Ishikawa (cell line): ENCODE measurements at regions not wholly inside any gene's neighbourhood (a gene's known extent, or its start where the extent isn't known, plus 50 kb on each side); places are given as distances from the start of the nearest gene placed in this dataset.

ENCODE experiments used
- CEBPB ChIP-seq: IDR thresholded peaks from 2 replicates; pipeline ENCODE4 v1.6.1; 2012
- CREB1 ChIP-seq: IDR thresholded peaks from 2 replicates; pipeline ENCODE4 v1.6.1; 2012; ENCODE audit warnings: low read depth
- EGR1 ChIP-seq: IDR thresholded peaks from 2 replicates; pipeline ENCODE4 v1.6.1; 2012
- EP300 ChIP-seq: IDR thresholded peaks from 2 replicates; pipeline ENCODE4 v1.6.1; 2012; ENCODE audit warnings: borderline replicate concordance
- FOXM1 ChIP-seq: IDR thresholded peaks from 2 replicates; pipeline ENCODE4 v1.6.1; 2012; ENCODE audit warnings: low read depth, borderline replicate concordance
- RAD21 ChIP-seq: IDR thresholded peaks from 2 replicates; pipeline ENCODE4 v1.6.1; 2012; ENCODE audit warnings: low read depth
- TAF1 ChIP-seq: IDR thresholded peaks from 2 replicates; pipeline ENCODE4 v1.6.1; 2012; ENCODE audit warnings: low read depth, mild to moderate bottlenecking
- TEAD4 ChIP-seq: IDR thresholded peaks from 2 replicates; pipeline ENCODE4 v1.6.1; 2012
- YY1 ChIP-seq: IDR thresholded peaks from 2 replicates; pipeline ENCODE4 v1.6.1; 2012; ENCODE audit warnings: low read depth
- ZBTB7A ChIP-seq: IDR thresholded peaks from 2 replicates; pipeline ENCODE4 v1.6.1; 2012; ENCODE audit warnings: low read depth
- TF ChIP-seq, protein P1 (sequence below): IDR thresholded peaks from 2 replicates; pipeline ENCODE4 v1.6.1; 2012; ENCODE audit warnings: low read depth, mild to moderate bottlenecking
- TF ChIP-seq, protein P2 (sequence below): IDR thresholded peaks from 2 replicates; pipeline ENCODE4 v1.6.1; 2012
- TF ChIP-seq, protein P3 (sequence below): IDR thresholded peaks from 2 replicates; pipeline ENCODE4 v1.6.1; 2012

DNA sequence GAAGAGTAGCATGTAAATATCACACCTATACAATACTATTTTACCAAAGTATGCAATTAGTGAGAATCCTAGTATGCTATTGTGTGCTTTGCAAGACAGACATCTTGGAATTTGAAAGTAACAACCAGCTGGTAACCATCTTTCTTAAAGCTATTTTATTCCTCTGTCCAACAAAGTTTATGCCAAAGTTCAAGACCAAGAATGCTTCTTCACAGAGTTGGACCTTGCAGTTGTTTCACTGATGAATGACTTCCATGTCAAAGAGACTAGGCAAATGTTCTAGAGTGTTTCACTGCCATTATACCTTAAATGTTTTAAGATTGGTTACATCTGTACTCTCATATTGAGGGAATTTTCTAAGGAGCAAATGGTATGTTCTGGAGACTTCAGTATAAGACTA lies 215.2 kb upstream of the CRIM1 start:
- TF ChIP-seq TAF1 (no peak), EGR1 (no peak), EP300 (no peak), TEAD4 (no peak), RAD21 (no peak), YY1 (no peak), CEBPB (no peak), CREB1 (no peak), FOXM1 (no peak), ZBTB7A (no peak)
- TF ChIP-seq, protein P1, sequence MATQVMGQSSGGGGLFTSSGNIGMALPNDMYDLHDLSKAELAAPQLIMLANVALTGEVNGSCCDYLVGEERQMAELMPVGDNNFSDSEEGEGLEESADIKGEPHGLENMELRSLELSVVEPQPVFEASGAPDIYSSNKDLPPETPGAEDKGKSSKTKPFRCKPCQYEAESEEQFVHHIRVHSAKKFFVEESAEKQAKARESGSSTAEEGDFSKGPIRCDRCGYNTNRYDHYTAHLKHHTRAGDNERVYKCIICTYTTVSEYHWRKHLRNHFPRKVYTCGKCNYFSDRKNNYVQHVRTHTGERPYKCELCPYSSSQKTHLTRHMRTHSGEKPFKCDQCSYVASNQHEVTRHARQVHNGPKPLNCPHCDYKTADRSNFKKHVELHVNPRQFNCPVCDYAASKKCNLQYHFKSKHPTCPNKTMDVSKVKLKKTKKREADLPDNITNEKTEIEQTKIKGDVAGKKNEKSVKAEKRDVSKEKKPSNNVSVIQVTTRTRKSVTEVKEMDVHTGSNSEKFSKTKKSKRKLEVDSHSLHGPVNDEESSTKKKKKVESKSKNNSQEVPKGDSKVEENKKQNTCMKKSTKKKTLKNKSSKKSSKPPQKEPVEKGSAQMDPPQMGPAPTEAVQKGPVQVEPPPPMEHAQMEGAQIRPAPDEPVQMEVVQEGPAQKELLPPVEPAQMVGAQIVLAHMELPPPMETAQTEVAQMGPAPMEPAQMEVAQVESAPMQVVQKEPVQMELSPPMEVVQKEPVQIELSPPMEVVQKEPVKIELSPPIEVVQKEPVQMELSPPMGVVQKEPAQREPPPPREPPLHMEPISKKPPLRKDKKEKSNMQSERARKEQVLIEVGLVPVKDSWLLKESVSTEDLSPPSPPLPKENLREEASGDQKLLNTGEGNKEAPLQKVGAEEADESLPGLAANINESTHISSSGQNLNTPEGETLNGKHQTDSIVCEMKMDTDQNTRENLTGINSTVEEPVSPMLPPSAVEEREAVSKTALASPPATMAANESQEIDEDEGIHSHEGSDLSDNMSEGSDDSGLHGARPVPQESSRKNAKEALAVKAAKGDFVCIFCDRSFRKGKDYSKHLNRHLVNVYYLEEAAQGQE, result no peak
- TF ChIP-seq, protein P2, sequence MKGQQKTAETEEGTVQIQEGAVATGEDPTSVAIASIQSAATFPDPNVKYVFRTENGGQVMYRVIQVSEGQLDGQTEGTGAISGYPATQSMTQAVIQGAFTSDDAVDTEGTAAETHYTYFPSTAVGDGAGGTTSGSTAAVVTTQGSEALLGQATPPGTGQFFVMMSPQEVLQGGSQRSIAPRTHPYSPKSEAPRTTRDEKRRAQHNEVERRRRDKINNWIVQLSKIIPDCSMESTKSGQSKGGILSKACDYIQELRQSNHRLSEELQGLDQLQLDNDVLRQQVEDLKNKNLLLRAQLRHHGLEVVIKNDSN, result no peak
- TF ChIP-seq, protein P3, sequence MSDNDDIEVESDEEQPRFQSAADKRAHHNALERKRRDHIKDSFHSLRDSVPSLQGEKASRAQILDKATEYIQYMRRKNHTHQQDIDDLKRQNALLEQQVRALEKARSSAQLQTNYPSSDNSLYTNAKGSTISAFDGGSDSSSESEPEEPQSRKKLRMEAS, result no peak
